Stimulated activated CD8-positive, alpha-beta memory T cell treated with anti-CD3 and anti-CD28 coated beads, Interleukin-15, amount 100 ng/mL, for 24 hours (primary cell): ENCODE measurements at regions not wholly inside any gene's neighbourhood (a gene's known extent, or its start where the extent isn't known, plus 50 kb on each side); places are given as distances from the start of the nearest gene placed in this dataset.

Experiments used
- DNase-seq: peaks from one replicate; pipeline ENCODE4 v3.0.0-alpha.2; 2020; ENCODE audit warnings: low read depth

GRCh38 chr2:118565301-118565700 lies 282.1 kb downstream of the EN1 start:
- no peak for DNase-seq

GRCh38 chr2:118562144-118562543 lies 285.3 kb downstream of the EN1 start:
- no peak for DNase-seq

- DNase-seq = no peak
Measured at GRCh38 chr2:118558846-118559245, 288.6 kb downstream of the EN1 start.

- no peak for DNase-seq
Measured at GRCh38 chr2:118557791-118558190, 289.7 kb downstream of the EN1 start.

- DNase-seq = no peak
Measured at GRCh38 chr2:118557016-118557415, 290.4 kb downstream of the EN1 start.

- no peak for DNase-seq
Measured at GRCh38 chr2:118554616-118555015, 292.8 kb downstream of the EN1 start.

- no peak for DNase-seq
Measured at GRCh38 chr2:118549503-118549902, 297.9 kb downstream of the EN1 start.

GRCh38 chr2:118548880-118549488 lies 298.5 kb downstream of the EN1 start:
- no peak for DNase-seq

GRCh38 chr2:118539290-118539689 lies 308.2 kb downstream of the EN1 start:
- DNase-seq = no peak

GRCh38 chr2:118536306-118536705 lies 311.1 kb downstream of the EN1 start:
- no peak for DNase-seq

GRCh38 chr2:118535818-118536212 lies 311.6 kb downstream of the EN1 start:
- DNase-seq = no peak

- no peak for DNase-seq
Measured at GRCh38 chr2:118535171-118535817, 312.2 kb downstream of the EN1 start.

GRCh38 chr2:118530976-118531375 lies 316.5 kb downstream of the EN1 start:
- DNase-seq = no peak

- DNase-seq = no peak
Measured at GRCh38 chr2:118529908-118530599, 317.4 kb downstream of the EN1 start.

GRCh38 chr2:118527571-118527970 lies 319.9 kb downstream of the EN1 start:
- no peak for DNase-seq

- DNase-seq = no peak
Measured at GRCh38 chr2:118525346-118525745, 322.1 kb downstream of the EN1 start.

GRCh38 chr2:118524911-118525310 lies 322.5 kb downstream of the EN1 start:
- no peak for DNase-seq

GRCh38 chr2:118523761-118524160 lies 323.7 kb downstream of the EN1 start:
- no peak for DNase-seq

- DNase-seq = no peak
Measured at GRCh38 chr2:118521960-118522359, 325.5 kb downstream of the EN1 start.

- no peak for DNase-seq
Measured at GRCh38 chr2:118521272-118521671, 326.2 kb downstream of the EN1 start.

GRCh38 chr2:118520246-118520645 lies 327.2 kb downstream of the EN1 start:
- DNase-seq = no peak

GRCh38 chr2:118519511-118519910 lies 327.9 kb downstream of the EN1 start:
- no peak for DNase-seq

- DNase-seq = no peak
Measured at GRCh38 chr2:118510807-118511206, 336.6 kb downstream of the EN1 start.
